ENCODE measurements at regions not wholly inside any gene's neighbourhood (a gene's known extent, or its start where the extent isn't known, plus 50 kb on each side); places are given as distances from the start of the nearest gene placed in this dataset.

DNA sequence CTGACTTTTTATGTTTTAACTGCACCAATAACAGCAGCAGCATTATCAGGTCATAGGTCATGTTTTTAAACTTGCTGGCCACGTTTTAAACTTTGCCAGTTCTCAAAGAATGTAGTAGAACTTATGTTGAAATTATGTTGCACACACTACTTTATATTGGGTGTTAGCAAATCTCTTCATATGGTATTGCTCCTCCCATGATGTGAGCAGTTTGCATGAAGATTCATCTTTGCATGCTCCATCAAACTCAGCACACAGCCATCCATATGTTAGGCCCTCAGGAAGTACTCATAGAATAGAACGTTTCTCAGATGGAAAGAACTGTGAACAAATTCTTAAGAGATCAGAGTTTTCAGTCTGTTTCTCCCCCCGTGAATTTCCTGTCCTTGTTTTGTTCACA, 128.6 kb upstream of the MAP9 start:
- TF ChIP-seq, protein P1, sequence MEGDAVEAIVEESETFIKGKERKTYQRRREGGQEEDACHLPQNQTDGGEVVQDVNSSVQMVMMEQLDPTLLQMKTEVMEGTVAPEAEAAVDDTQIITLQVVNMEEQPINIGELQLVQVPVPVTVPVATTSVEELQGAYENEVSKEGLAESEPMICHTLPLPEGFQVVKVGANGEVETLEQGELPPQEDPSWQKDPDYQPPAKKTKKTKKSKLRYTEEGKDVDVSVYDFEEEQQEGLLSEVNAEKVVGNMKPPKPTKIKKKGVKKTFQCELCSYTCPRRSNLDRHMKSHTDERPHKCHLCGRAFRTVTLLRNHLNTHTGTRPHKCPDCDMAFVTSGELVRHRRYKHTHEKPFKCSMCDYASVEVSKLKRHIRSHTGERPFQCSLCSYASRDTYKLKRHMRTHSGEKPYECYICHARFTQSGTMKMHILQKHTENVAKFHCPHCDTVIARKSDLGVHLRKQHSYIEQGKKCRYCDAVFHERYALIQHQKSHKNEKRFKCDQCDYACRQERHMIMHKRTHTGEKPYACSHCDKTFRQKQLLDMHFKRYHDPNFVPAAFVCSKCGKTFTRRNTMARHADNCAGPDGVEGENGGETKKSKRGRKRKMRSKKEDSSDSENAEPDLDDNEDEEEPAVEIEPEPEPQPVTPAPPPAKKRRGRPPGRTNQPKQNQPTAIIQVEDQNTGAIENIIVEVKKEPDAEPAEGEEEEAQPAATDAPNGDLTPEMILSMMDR (IDR thresholded peaks at IDR 0.05; ENCODE audit: low read depth, low read length), result no peak
- no peak for TF ChIP-seq EZH2phosphoT487 (IDR thresholded peaks at IDR 0.05; ENCODE audit: low read depth)
